ENCODE measurements at regions not wholly inside any gene's neighbourhood (a gene's known extent, or its start where the extent isn't known, plus 50 kb on each side); places are given as distances from the start of the nearest gene placed in this dataset.
"Not testable (repeated sequence)": the region's sequence is repeated elsewhere in the genome, so short reads cannot be mapped to it uniquely, and the experiment has no call there.

DNA sequence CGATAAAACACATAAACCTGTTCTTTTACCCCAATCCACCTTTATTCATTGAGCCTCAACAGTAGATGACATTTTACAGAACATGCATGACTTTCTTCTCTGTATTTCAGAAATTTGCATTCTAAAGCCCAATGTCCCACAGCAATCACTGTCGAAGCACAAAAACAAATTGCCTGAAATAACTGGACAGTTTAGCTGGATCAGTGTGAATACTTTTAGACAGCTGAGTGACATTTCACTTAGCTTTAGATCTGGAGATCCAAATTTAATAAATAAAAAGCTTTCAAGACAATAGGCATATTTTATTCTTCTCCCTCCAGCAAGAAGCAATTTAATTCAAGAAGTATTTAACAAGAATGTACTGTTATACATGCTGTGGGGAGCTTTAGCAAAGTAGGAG lies 109.1 kb upstream of the FSCB start:
- DNase-seq (ENCODE audit: low read depth), result no peak

DNA sequence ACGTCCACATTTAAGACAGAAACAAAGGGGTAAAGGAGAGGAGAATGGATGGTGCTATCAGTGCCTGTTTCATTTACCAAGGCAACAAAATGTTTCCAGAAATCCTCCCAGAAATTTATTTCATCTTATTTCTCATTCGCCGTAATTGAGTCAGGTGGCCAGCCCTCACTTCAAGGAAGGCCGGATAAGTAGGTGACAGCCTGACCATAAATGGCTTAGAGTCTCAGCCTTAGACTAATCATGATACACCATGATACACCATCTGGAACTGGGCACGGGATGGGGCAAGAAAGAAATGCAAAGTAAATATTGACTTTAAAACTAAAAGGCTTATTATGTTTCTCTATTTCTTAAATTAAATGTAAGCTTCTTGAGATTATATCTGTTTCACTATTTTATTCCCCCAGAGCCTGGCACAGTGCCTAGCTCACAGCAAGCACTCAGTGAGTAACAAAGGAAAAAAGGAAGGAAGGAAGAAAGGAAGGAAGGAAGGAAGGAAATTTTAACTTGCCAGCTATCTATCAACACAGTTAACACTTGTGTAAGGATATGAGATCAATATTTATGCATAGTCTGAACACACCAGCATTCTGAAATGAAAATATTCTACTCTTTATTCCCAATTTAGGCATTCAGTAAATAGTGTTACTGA lies 106.1 kb upstream of the FSCB start:
- DNase-seq (ENCODE audit: low read depth), result no peak

DNA sequence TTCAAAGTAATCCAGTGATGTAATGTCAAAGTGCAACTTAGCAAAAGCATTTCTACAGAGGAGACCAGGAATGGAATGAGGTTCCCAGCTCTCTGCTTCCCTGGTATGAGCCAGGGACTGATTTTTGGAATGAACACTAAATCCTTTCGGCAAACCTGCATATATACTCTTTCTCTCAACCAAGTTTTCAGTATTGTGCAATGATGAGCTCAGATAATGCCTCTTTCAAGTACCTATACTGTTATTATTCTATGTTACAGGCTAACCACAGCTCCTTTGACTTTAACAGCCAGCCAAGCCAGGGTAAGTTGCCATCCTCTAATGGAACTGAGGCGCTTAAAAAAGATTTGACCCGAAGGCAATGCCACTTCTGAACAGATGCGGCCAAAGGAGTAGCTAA lies 104.9 kb upstream of the FSCB start:
- DNase-seq (ENCODE audit: low read depth), result no peak

DNA sequence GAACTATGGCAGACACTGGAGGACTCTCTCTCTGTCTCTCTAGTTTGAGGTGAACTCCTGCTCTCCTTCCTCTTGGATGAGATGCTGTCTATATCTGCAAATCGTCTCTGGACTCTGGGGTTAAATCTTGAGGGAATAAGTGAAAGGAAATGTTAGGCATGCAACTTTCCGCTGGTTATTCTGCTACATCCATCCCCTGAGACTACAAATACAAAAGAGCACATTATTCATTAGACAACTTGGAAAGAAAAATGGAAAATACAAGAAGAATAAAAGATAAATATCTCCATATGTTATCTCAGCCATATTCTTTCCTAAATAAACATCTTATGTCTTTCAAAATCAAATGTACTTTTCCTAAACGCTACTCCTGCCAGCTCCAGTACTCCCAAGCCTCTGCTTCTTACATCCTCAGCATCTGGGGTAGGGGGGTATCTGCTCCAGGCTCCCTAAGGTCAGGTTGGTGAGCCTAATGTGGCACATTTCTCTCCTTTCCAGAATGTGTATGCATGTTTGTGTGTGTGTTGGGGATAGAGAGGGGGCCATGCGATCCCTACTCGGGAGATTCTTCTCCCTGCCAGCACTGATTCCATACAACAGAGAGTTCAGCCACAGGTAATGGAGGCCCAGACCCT lies 102.9 kb upstream of the FSCB start:
- DNase-seq (ENCODE audit: low read depth), result no peak

DNA sequence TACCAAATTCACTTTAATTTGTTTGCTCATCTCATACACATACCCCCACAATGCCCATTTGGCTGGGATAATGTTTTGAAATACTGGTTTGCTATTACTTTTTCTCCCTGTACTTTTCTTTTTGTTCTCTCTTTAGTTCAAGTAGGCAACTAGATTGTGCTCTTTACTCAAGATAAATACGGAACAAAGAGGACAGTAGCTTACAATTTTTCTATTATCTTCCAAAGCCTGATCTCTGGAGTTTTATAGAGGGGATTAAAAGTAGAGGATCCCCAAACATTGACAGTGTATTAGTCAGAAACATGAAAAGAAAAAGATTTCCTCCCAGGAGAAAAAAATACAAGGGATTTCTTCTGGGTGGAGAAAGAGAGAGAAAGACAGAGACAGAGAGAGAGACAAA lies 102.1 kb upstream of the FSCB start:
- no peak for DNase-seq (ENCODE audit: low read depth)

DNA sequence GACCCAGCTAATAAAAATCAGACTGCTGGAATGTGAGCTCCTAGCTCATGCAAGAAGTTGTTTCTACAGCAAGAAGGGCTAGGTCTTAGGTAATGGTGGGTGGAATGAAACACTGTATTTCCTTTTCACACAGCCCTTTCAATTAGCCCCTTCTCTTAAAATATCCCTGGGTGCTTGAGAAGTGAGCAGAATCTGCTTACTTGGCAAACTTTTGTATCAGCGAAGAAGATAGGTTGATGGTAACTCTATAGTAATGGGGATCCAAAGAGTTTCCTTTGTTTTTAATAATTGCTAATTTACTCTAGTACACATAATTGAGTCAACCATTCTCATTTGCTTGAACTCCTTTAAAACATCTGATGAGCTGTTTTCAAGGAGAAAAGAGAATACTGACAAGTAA lies 100.6 kb upstream of the FSCB start:
- no peak for DNase-seq (ENCODE audit: low read depth)

DNA sequence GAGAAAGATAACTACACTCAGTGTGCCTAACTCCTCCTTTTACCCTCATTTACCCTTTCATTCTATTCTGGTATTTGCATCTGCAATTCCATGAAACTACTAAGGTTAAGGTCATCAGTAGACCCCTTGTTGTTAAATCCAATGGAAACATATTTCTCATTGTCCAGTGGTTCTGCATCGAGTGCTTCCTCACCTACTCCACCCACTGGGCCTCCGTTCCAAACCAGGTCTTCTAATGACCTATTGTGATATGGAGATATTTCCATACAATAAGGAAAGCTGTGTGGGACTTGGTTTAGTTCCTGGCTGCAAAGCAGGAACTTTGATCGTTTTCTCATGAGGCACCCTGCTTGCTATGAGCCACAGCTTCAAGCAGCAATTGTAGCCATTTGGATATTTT lies 99.5 kb upstream of the FSCB start:
- DNase-seq (ENCODE audit: low read depth), result no peak

DNA sequence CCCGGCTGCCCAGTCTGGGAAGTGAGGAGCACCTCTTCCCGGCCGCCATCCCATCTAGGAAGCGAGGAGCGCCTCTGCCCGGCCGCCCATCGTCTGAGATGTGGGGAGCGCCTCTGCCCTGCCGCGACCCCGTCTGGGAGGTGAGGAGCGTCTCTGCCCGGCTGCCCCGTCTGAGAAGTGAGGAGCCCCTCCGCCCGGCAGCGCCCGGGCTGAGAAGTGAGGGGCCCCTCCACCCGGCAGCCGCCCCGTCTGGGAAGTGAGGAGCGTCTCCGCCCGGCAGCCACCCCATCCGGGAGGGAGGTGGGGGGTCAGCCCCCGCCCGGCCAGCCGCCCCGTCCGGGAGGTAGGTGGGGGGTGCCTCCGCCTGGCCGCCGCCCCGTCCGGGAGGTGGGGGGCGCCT lies 94.2 kb upstream of the FSCB start:
- DNase-seq (ENCODE audit: low read depth), result not testable (repeated sequence)

DNA sequence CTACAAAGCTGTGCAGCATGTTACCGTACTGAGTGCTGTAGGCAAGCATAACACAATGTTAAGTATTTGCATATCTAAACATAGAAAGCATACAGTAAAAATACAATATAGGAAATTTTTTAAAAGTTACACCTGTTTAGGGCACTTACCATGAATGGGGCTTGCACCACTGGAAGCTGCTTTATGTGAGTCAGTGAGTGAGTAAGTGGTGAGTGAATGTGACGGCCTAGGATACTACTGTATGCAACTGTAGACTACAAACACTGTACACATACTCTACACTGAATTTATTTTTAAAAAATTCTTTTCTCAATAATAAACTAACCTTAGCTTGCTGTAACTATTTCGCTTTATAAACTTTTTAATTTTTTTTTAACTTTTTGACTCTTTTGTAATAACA lies 82.1 kb upstream of the FSCB start:
- no peak for DNase-seq (ENCODE audit: low read depth)

DNA sequence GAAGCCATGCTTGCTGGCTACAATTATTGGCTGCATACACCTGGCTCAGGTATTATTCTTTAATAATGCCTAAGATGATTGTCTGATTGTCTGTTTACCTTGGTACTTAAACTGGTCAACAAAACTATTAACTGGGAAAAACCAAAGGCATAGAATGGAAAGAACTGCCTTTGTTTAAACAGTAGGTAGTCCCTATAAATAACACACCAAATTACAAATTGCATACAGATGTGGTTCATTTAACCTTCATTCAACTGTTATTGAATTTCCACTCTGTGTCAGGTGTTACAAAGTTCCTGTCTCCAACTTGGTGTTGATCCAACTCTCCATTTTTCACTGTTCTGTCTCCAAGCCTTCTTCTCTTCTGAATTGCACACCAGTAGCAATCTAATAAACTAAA lies 79.8 kb upstream of the FSCB start:
- DNase-seq (ENCODE audit: low read depth), result no peak

DNA sequence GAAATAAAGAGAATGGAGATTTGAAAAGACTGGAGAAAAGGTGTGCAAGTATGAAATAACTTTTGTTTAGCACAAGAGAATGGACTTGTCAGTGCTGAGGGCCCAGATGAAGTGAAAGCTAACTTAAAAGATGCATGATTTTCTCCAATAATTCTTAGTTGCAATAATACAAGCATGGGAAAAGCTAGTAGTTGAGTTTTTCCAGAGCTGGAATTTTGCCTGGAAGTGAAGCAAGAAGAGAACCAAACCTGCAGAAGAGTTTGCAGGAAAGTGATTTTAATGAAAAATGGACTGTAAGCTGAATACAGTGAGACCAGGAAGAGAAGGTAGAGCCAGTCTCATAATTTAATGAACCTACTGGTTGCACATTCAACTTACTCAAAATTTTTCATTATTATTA lies 69.3 kb upstream of the FSCB start:
- DNase-seq (ENCODE audit: low read depth), result no peak

DNA sequence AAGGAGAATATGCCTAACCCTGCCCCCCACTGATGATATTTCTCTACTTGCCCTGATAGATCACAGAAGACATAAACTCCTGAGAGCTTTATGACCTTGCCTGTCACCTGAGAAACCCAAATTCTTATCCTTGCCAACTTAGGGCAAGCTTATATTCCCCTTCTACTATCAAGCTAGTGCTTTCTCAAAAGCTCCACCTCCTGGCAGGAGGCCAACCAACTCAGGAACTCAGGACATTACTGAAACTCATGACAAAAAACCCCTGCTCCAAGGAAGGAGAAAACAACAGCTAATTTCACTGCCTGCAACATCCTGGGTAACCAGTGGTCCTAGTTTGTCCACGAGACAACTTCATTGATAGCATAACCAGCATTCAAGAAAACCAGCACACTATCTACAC lies 60.9 kb upstream of the FSCB start:
- no peak for DNase-seq (ENCODE audit: low read depth)

DNA sequence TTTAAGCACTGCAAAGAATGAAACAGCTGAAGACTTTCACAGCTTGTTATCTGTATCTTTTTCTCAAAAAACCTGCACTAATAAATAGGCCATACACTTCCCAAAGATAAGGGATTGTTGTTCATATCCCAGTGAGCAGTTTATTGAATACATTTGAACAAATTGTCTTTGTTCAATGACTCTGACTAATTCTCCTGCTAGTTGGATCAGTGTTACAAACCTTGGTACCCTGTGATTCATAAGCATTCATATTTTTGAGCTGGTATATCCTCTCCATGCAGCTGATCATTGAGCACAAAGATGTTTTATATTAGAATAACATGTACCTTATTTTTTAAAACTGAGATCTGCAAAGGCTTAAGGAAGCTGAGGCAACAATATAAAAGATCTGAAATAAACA lies 58.9 kb upstream of the FSCB start:
- DNase-seq (ENCODE audit: low read depth), result no peak

DNA sequence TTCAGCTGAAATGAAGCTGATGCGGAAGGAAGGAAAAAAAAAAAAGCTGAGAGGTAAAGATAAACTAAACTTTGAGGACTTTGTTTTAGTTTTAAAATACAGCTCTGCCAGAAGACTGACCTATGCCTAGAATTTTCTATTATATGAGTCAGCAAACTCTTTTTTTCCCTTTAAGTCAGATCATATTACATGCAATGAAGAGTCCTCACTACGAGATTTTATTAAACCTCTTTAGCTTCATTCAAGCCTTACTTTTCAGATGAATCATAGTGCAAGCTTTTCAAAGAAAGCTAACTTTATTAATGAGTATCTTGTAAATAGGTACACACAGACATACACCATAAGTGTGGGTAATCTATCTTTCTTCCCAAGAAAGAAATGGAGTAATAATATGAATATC lies 57.8 kb upstream of the FSCB start:
- DNase-seq (ENCODE audit: low read depth), result no peak

All from RPMI7951 (cell line).